GM06990 (cell line): ENCODE measurements at regions not wholly inside any gene's neighbourhood (a gene's known extent, or its start where the extent isn't known, plus 50 kb on each side); places are given as distances from the start of the nearest gene placed in this dataset.
A peak's percentile ranks its signal among the peaks of the same experiment; 100 is the strongest.

Experiments used
- DNase-seq: peaks from one replicate; pipeline ENCODE4 v3.0.0-alpha.2; 2011; ENCODE audit not compliant: insufficient read length; ENCODE audit errors: extremely low read depth
- H3K27me3 ChIP-seq: replicated peaks from 2 replicates; pipeline ENCODE4 v1.6.0; 2011; ENCODE audit warnings: low read length; ENCODE audit not compliant: control insufficient read depth, insufficient read depth
- H3K36me3 ChIP-seq: 2 replicates; pipeline ENCODE4 v1.5.1; 2011; ENCODE audit warnings: low read length; ENCODE audit not compliant: control insufficient read depth, insufficient read depth
- H3K4me3 ChIP-seq: replicated peaks from 2 replicates; pipeline ENCODE4 v1.5.1; 2011; ENCODE audit warnings: low read depth, mild to moderate bottlenecking, control low read depth, low read length
- TF ChIP-seq, protein P1 (sequence below): IDR thresholded peaks from 2 replicates; pipeline ENCODE4 v1.5.1; 2011; ENCODE audit warnings: low read length, control low read depth, mild to moderate bottlenecking, inconsistent platforms; ENCODE audit not compliant: insufficient read depth, poor library complexity, severe bottlenecking

DNA sequence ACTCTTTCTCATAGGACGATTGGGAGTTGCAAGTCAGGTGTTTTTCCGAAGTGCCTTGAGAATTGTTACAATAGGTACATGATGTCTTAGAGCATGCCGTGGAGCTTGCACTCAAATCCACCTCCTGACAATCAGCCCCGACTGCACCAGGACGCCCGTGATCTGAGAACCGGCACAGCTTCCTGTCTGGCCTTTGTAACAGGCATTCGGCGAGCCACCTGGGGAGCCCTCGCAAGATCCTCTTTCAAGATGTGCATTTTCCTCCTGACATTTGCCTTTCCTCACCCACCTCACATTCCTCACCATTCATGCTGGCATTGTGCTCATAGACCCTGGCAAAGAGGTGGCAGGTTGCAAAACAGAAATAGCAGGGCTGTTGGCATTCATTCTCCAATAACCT, 427.3 kb downstream of the GALR1 start:
- H3K4me3 ChIP-seq, result no peak overlapping the region
- H3K36me3 ChIP-seq, result no peaks in the 10 kb centered on the region
- no peaks in the 10 kb centered on the region for H3K27me3 ChIP-seq
- TF ChIP-seq, protein P1, sequence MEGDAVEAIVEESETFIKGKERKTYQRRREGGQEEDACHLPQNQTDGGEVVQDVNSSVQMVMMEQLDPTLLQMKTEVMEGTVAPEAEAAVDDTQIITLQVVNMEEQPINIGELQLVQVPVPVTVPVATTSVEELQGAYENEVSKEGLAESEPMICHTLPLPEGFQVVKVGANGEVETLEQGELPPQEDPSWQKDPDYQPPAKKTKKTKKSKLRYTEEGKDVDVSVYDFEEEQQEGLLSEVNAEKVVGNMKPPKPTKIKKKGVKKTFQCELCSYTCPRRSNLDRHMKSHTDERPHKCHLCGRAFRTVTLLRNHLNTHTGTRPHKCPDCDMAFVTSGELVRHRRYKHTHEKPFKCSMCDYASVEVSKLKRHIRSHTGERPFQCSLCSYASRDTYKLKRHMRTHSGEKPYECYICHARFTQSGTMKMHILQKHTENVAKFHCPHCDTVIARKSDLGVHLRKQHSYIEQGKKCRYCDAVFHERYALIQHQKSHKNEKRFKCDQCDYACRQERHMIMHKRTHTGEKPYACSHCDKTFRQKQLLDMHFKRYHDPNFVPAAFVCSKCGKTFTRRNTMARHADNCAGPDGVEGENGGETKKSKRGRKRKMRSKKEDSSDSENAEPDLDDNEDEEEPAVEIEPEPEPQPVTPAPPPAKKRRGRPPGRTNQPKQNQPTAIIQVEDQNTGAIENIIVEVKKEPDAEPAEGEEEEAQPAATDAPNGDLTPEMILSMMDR, result no peak
- DNase-seq, result no peak

DNA sequence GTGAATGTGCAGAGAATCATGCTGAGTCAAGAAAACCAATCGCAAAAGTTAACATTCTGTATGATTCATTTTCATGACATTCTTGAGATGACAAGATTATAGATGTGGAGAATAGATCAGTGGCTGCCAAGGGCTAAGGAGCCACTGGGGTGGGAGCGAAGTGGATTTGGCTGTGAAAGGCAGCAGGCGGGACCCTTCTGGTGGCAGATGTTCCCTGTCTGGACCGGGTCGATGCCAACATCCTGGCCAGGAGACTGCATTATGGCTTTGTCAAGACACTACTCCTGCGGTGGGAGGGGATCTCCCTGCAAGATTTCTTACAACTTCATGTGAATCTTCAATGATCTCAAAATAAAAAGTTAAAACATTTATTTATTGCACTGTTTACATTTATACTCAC, 427.9 kb downstream of the GALR1 start:
- TF ChIP-seq, protein P1, result no peak
- Histone ChIP-seq H3K4me3 (no peak overlapping the region), H3K36me3 (no peaks in the 10 kb centered on the region)

DNA sequence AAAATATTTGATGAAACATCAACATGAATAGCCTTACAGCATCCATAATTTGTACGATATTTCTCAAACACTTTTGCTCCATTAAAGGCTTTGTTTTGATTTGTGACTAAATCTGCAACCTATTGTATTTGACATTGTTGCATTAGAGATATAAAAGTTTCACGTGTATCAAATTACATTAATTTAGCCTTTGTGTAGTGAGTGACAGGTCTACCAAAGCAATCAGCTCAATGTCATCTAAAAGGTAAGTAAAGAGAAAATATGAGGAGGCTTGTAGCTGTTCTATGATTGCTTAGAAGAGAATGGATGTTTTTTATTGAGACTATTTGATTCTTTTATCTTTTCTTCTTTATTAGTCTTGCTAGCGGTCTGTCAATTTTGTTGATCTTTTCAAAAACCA, 430.2 kb downstream of the GALR1 start:
- Histone ChIP-seq H3K36me3 (no peaks in the 10 kb centered on the region), H3K4me3 (no peak overlapping the region), H3K27me3 (no peaks in the 10 kb centered on the region)
- TF ChIP-seq, protein P1, result no peak
- no peak for DNase-seq

More for the DNA sequence above, 427.9 kb downstream of the GALR1 start:
- DNase-seq, result no peak
- H3K27me3 ChIP-seq, result no peaks in the 10 kb centered on the region

DNA sequence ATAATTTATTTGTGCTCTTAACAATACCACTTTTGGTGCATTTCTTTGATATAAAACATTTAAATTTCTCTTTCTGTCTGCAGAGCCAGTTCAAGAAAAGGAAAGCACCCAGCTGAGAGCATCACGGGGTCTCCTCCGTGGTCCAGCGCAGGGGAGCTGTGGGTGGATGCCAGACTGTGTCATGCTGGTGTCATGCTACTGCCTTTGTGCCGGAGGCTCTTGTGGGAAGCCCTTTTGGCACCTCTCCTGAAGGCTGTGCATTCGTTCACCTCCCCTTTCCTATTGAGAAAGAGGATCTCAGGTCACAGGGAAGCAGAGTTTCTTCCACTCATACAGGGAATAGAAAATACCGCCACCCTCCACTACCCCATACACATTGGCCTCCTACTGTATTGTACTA, 450.4 kb downstream of the GALR1 start:
- no peak for DNase-seq
- Histone ChIP-seq H3K36me3 (no peaks in the 10 kb centered on the region), H3K27me3 (no peaks in the 10 kb centered on the region), H3K4me3 (no peak overlapping the region)
- TF ChIP-seq, protein P1, result no peak

DNA sequence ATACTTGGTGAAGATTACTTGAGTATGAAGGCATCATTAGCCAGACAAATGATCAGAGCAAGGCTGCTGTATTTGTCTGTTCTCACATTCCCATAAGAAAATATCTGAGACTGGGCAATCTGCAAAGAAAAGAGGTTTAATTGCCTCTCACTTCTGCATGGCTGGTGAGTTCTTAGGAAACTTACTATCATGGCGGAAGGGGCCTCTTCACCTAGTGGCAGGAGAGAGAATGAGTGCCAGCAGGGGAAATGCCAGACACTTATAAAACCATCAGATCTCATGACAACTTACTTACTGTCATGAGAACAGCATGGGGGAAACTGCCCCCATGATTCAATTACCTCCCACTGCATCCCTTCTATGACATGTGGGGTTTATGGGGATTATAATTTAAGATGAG, 452.3 kb downstream of the GALR1 start:
- DNase-seq, result no peak
- Histone ChIP-seq H3K27me3 (no peaks in the 10 kb centered on the region), H3K4me3 (no peak overlapping the region), H3K36me3 (no peaks in the 10 kb centered on the region)
- TF ChIP-seq, protein P1, result no peak

DNA sequence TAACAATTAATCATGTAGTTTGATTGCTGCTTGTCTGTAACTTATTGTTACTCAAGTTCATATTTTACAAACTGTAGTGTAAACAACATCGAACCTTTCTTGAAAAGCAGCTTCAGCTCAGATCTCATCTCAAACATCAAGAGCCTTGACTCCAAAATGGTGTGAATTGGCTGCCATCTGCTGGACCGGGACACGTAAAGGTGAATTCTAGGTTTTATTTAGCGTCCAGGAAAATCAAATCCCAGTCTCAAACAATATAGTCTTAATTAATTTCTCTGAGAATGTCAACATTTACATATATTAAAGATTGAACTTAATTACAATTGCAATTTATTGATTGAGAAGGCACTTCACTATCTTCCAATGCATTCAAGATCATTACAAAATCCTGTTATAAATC, 453.0 kb downstream of the GALR1 start:
- no peak for DNase-seq
- no peaks in the 10 kb centered on the region for H3K36me3 ChIP-seq
- TF ChIP-seq, protein P1, result peak; percentile 13
- H3K27me3 ChIP-seq, result no peaks in the 10 kb centered on the region
- no peak overlapping the region for H3K4me3 ChIP-seq
